ENCODE measurements at regions not wholly inside any gene's neighbourhood (a gene's known extent, or its start where the extent isn't known, plus 50 kb on each side); places are given as distances from the start of the nearest gene placed in this dataset.

GRCh38 chr1:187959062-187959461 lies 1130.3 kb downstream of the PLA2G4A start:
- in situ Hi-C loops (cut with MboI): no loop called here
- Histone ChIP-seq H3K4me3 (no peak overlapping the region), H3K27me3 (replicated peaks; ENCODE audit: insufficient read depth) (no peaks in the 10 kb centered on the region), H3F3A (ENCODE audit: insufficient read depth) (no peaks in the 10 kb centered on the region), H4K20me1 (ENCODE audit: insufficient read depth) (no peaks in the 10 kb centered on the region), H3K9me2 (ENCODE audit: insufficient read depth) (no peaks in the 10 kb centered on the region), H3K9ac (no peak overlapping the region), H3K79me2 (ENCODE audit: insufficient read depth) (no peaks in the 10 kb centered on the region), H3K9me3 (ENCODE audit: low read depth) (no peaks in the 10 kb centered on the region), H3K4me2 (ENCODE audit: unreplicated experiment) (no peak overlapping the region), H3K27ac (no peak overlapping the region), H2AFZ (no peak overlapping the region), H3K4me1 (ENCODE audit: insufficient read depth) (no peaks in the 10 kb centered on the region), H3K36me3 (ENCODE audit: low read depth) (no peaks in the 10 kb centered on the region)
- no peak for DNase-seq
- TF ChIP-seq EZH2phosphoT487 (IDR thresholded peaks at IDR 0.05; ENCODE audit: insufficient read depth, low read depth) (no peak), EZH2 (IDR thresholded peaks at IDR 0.05; ENCODE audit: insufficient read depth, poor library complexity, severe bottlenecking) (no peak)
- 31 to 44% methylated on average over 3 of the region's 3 CpGs for whole genome bisulfite sequencing, 2 experiments (ENCODE audit: low coverage in 1 of 2, low lambda C conversion rate in 2 of 2, missing lambda C conversion rate in 2 of 2)

- Histone ChIP-seq H4K20me1 (ENCODE audit: insufficient read depth) (no peaks in the 10 kb centered on the region), H3K9ac (no peak overlapping the region), H3K4me2 (ENCODE audit: unreplicated experiment) (no peak overlapping the region), H3K4me1 (ENCODE audit: insufficient read depth) (no peaks in the 10 kb centered on the region), H3K4me3 (no peak overlapping the region), H3K36me3 (ENCODE audit: low read depth) (no peaks in the 10 kb centered on the region), H2AFZ (no peak overlapping the region), H3K79me2 (ENCODE audit: insufficient read depth) (no peaks in the 10 kb centered on the region), H3F3A (ENCODE audit: insufficient read depth) (no peaks in the 10 kb centered on the region), H3K27ac (no peak overlapping the region), H3K9me3 (ENCODE audit: low read depth) (no peaks in the 10 kb centered on the region), H3K27me3 (replicated peaks; ENCODE audit: insufficient read depth) (no peaks in the 10 kb centered on the region), H3K9me2 (ENCODE audit: insufficient read depth) (no peaks in the 10 kb centered on the region)
- in situ Hi-C loops (cut with MboI): no loop called here
- no peak for DNase-seq
- WGBS, 2 experiments (ENCODE audit: low coverage in 1 of 2, low lambda C conversion rate in 2 of 2, missing lambda C conversion rate in 2 of 2): 10 to 15% methylated on average over 3 of the region's 3 CpGs
- TF ChIP-seq EZH2 (IDR thresholded peaks at IDR 0.05; ENCODE audit: insufficient read depth, poor library complexity, severe bottlenecking): no peak
- TF ChIP-seq EZH2phosphoT487 (IDR thresholded peaks at IDR 0.05; ENCODE audit: insufficient read depth, low read depth): no peak
Measured at GRCh38 chr1:187960125-187960638, 1131.4 kb downstream of the PLA2G4A start.

- 4 to 9% methylated on average over 1 of the region's 1 CpG for WGBS, 2 experiments (ENCODE audit: low coverage in 1 of 2, low lambda C conversion rate in 2 of 2, missing lambda C conversion rate in 2 of 2)
- H2AFZ ChIP-seq: no peak overlapping the region
Measured at GRCh38 chr1:187961895-187962294, 1133.1 kb downstream of the PLA2G4A start.

GRCh38 chr1:187971851-187972250 lies 1143.1 kb downstream of the PLA2G4A start:
- no peak overlapping the region for H3K27ac ChIP-seq
- TF ChIP-seq EZH2phosphoT487 (IDR thresholded peaks at IDR 0.05; ENCODE audit: insufficient read depth, low read depth) (no peak), EZH2 (IDR thresholded peaks at IDR 0.05; ENCODE audit: insufficient read depth, poor library complexity, severe bottlenecking) (no peak)

More at GRCh38 chr1:187961895-187962294, 1133.1 kb downstream of the PLA2G4A start:
- Histone ChIP-seq H4K20me1 (ENCODE audit: insufficient read depth) (no peaks in the 10 kb centered on the region), H3K9ac (no peak overlapping the region), H3K4me3 (no peak overlapping the region), H3K36me3 (ENCODE audit: low read depth) (no peaks in the 10 kb centered on the region), H3K27ac (no peak overlapping the region), H3K4me1 (ENCODE audit: insufficient read depth) (no peaks in the 10 kb centered on the region), H3K9me3 (ENCODE audit: low read depth) (no peaks in the 10 kb centered on the region), H3F3A (ENCODE audit: insufficient read depth) (no peaks in the 10 kb centered on the region), H3K79me2 (ENCODE audit: insufficient read depth) (no peaks in the 10 kb centered on the region), H3K27me3 (replicated peaks; ENCODE audit: insufficient read depth) (no peaks in the 10 kb centered on the region), H3K4me2 (ENCODE audit: unreplicated experiment) (no peak overlapping the region), H3K9me2 (ENCODE audit: insufficient read depth) (no peaks in the 10 kb centered on the region)
- in situ Hi-C loops (cut with MboI): no loop called here
- DNase-seq: no peak
- TF ChIP-seq EZH2phosphoT487 (IDR thresholded peaks at IDR 0.05; ENCODE audit: insufficient read depth, low read depth) (no peak), EZH2 (IDR thresholded peaks at IDR 0.05; ENCODE audit: insufficient read depth, poor library complexity, severe bottlenecking) (no peak)

GRCh38 chr1:187977298-187977697 lies 1148.5 kb downstream of the PLA2G4A start:
- Histone ChIP-seq H3F3A (ENCODE audit: insufficient read depth) (no peaks in the 10 kb centered on the region), H3K4me3 (no peak overlapping the region), H3K4me2 (ENCODE audit: unreplicated experiment) (no peak overlapping the region), H3K27ac (no peak overlapping the region), H3K4me1 (ENCODE audit: insufficient read depth) (no peaks in the 10 kb centered on the region), H3K79me2 (ENCODE audit: insufficient read depth) (no peaks in the 10 kb centered on the region), H3K27me3 (replicated peaks; ENCODE audit: insufficient read depth) (no peaks in the 10 kb centered on the region), H3K9me3 (ENCODE audit: low read depth) (no peaks in the 10 kb centered on the region), H3K9ac (no peak overlapping the region), H3K9me2 (ENCODE audit: insufficient read depth) (no peaks in the 10 kb centered on the region; the same call in 1 of the 2 replicates), H2AFZ (no peak overlapping the region), H4K20me1 (ENCODE audit: insufficient read depth) (no peaks in the 10 kb centered on the region), H3K36me3 (ENCODE audit: low read depth) (no peaks in the 10 kb centered on the region)
- no peak for TF ChIP-seq EZH2phosphoT487 (IDR thresholded peaks at IDR 0.05; ENCODE audit: insufficient read depth, low read depth)
- TF ChIP-seq EZH2 (IDR thresholded peaks at IDR 0.05; ENCODE audit: insufficient read depth, poor library complexity, severe bottlenecking): no peak
- no peak for DNase-seq
- in situ Hi-C loops (cut with MboI): no loop called here

More at GRCh38 chr1:187971851-187972250, 1143.1 kb downstream of the PLA2G4A start:
- Histone ChIP-seq H3K9me2 (ENCODE audit: insufficient read depth) (no peaks in the 10 kb centered on the region; the same call in 1 of the 2 replicates), H3K9me3 (ENCODE audit: low read depth) (no peaks in the 10 kb centered on the region), H3K79me2 (ENCODE audit: insufficient read depth) (no peaks in the 10 kb centered on the region), H4K20me1 (ENCODE audit: insufficient read depth) (no peaks in the 10 kb centered on the region), H3K36me3 (ENCODE audit: low read depth) (no peaks in the 10 kb centered on the region), H3K4me3 (no peak overlapping the region), H3F3A (ENCODE audit: insufficient read depth) (no peaks in the 10 kb centered on the region), H3K9ac (no peak overlapping the region), H3K27me3 (replicated peaks; ENCODE audit: insufficient read depth) (no peaks in the 10 kb centered on the region), H3K4me2 (ENCODE audit: unreplicated experiment) (no peak overlapping the region), H3K4me1 (ENCODE audit: insufficient read depth) (no peaks in the 10 kb centered on the region), H2AFZ (no peak overlapping the region)
- DNase-seq: no peak
- in situ Hi-C loops (cut with MboI): no loop called here
- WGBS, 2 experiments (ENCODE audit: low coverage in 1 of 2, low lambda C conversion rate in 2 of 2, missing lambda C conversion rate in 2 of 2): 29 to 31% methylated on average over 2 of the region's 2 CpGs
